Iris pigment epithelial cell (primary cell): ENCODE measurements at regions not wholly inside any gene's neighbourhood (a gene's known extent, or its start where the extent isn't known, plus 50 kb on each side); places are given as distances from the start of the nearest gene placed in this dataset.
"Not testable (repeated sequence)": the region's sequence is repeated elsewhere in the genome, so short reads cannot be mapped to it uniquely, and the experiment has no call there.

Source experiments
- DNase-seq: peaks from one replicate; pipeline ENCODE4 v3.0.0-alpha.2; 2011; ENCODE audit warnings: low read depth

- DNase-seq = not testable (repeated sequence)
Measured at GRCh38 chr5:177857642-177858200, 75.0 kb upstream of the FAM153A start.

DNA sequence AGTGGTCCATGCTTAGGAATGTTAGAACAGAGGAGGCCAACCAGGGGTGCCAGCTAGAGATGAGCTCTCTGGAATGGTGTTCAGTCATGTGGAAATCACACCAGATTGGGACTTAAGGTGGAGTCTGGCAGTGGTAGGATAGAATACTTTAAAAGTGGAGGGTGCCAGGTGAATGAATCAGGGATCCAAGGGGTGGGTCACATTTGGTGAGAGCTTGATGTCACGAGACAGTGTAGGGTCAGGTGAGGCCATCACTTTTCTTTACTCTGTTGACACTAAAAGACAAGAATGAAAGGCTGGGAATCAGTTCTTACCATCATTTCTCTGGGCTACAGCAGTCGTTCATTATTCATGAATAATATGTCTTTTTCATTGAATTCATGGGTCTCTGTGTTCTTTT, 73.8 kb upstream of the FAM153A start:
- DNase-seq = not testable (repeated sequence)

- not testable (repeated sequence) for DNase-seq
Measured at GRCh38 chr5:177847914-177848313, 65.2 kb upstream of the FAM153A start.

DNA sequence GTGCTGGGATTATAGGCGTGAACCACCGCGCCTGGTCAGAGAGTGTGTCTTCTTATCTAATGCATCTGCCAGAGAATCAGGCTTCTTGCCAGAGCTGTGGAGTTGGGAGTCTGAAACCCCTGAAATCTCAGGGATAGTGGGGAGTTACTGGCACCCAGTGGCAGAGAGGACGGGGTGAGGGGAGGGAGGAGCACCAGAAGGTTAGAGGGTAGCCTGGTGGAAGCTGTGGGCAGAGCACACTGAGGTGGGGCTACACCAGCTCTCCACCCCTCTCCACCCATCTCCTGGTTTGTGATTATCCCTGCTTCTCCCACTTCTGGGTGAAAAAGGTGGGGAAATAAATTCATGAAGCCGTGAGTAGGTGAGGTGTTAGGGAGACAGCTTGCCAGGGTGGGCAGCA, 63.9 kb upstream of the FAM153A start:
- not testable (repeated sequence) for DNase-seq

DNA sequence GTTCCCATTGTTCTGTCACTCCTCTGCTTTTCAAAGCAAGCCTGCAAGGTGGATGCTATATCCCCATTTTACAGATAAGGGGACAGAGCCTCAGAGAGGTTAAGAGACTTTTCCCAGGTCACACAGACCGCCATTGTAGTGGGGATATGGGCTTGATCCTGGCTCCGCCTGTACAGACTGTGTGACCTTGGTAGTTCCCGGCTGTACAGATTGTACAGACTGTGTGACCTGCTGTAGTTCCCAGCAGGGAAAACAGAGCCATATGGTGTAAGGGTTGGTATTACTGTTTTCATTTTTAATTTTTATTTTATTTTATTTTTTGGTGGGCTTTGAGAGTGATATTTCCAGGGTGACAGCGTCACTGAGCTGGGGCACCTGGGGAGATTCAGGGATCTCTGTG, 63.2 kb upstream of the FAM153A start:
- not testable (repeated sequence) for DNase-seq

DNA sequence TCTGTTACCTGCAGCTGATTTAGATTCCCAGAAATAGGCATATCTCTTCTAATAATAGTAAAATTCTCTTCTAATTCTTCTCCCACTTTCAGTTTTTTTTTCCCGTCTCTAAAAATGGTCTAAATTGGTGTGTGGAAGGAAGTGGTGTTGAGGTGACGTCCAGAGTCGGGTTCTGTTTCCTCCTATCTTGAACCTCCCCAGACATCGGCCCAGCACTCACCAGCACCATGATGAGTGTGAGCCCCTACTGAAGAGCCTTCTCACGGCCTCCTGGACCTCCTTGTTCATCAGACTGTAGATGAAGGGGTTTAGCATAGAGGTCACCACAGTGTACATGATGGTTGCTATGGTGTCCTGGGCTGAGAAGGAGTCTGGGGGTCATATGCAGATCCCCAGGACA, 53.5 kb upstream of the FAM153A start:
- DNase-seq = not testable (repeated sequence)
